NB4 (cell line): ENCODE measurements at regions not wholly inside any gene's neighbourhood (a gene's known extent, or its start where the extent isn't known, plus 50 kb on each side); places are given as distances from the start of the nearest gene placed in this dataset.

Experiments
- MYC ChIP-seq: IDR thresholded peaks from 2 replicates; pipeline ENCODE4 v1.6.1; 2011; ENCODE audit warnings: low read depth, low read length
- POLR2A ChIP-seq: IDR thresholded peaks from 2 replicates; pipeline ENCODE4 v1.6.1; 2011; ENCODE audit warnings: mild to moderate bottlenecking; ENCODE audit not compliant: insufficient read length; ENCODE audit errors: extremely low read depth
- TF ChIP-seq, protein P1 (sequence below): IDR thresholded peaks from one replicate; pipeline ENCODE4 v1.5.1; 2012; ENCODE audit warnings: low read depth, low read length
- TF ChIP-seq, protein P2 (sequence below): IDR thresholded peaks from 2 replicates; pipeline ENCODE4 v1.6.1; 2011; ENCODE audit warnings: low read depth, low read length

DNA sequence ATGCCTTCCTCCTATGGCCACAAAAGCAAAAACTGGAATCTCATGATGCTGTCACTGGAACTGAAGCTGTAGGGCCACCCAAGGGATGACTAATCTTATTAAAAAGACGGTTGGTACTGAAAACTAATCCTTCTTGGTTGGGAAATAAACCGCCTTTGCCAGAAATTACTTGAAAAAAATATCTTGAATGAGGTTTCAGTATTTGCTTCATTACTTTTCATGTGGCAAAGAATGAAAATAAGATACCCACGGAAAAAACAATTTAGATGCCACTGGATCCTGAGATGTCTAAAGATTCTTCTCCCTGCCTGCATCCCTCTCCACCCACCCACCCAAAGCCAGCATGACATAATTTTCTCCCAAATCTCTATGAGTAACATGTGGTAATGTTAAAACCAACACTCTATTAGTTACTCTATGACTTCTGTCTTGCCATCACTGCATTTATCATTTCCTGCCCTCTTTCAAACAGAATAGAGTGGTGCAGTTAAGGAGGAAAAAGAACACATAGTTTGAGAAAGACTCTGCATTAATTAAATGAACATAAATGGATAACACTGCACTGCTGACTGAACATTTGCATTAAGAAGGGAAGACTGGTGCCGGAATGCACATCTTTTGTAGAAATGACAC is 111.8 kb upstream of the DPH6 start:
- TF ChIP-seq POLR2A (no peak), MYC (no peak)
- TF ChIP-seq, protein P1, sequence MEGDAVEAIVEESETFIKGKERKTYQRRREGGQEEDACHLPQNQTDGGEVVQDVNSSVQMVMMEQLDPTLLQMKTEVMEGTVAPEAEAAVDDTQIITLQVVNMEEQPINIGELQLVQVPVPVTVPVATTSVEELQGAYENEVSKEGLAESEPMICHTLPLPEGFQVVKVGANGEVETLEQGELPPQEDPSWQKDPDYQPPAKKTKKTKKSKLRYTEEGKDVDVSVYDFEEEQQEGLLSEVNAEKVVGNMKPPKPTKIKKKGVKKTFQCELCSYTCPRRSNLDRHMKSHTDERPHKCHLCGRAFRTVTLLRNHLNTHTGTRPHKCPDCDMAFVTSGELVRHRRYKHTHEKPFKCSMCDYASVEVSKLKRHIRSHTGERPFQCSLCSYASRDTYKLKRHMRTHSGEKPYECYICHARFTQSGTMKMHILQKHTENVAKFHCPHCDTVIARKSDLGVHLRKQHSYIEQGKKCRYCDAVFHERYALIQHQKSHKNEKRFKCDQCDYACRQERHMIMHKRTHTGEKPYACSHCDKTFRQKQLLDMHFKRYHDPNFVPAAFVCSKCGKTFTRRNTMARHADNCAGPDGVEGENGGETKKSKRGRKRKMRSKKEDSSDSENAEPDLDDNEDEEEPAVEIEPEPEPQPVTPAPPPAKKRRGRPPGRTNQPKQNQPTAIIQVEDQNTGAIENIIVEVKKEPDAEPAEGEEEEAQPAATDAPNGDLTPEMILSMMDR = no peak
- TF ChIP-seq, protein P2, sequence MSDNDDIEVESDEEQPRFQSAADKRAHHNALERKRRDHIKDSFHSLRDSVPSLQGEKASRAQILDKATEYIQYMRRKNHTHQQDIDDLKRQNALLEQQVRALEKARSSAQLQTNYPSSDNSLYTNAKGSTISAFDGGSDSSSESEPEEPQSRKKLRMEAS = no peak
